OCI-LY3 (cell line): ENCODE measurements at regions not wholly inside any gene's neighbourhood (a gene's known extent, or its start where the extent isn't known, plus 50 kb on each side); places are given as distances from the start of the nearest gene placed in this dataset.

Experiments
- H2AFZ ChIP-seq: fragments of 200-600, 300-600 bp; shearing (Covaris generic); 2 replicates; pipeline ENCODE4 v1.6.0; 2014; ENCODE audit warnings: antibody characterized with exemption, low read depth, low read length
- H3K27ac ChIP-seq: fragments of 200-600, 300-600 bp; sonication (generic); 2 replicates; pipeline ENCODE4 v1.5.1; 2014; ENCODE audit warnings: mild to moderate bottlenecking, low read length, moderate library complexity, mixed read lengths
- H3K27me3 ChIP-seq: fragments of 200-600, 300-600 bp; sonication (generic); 2 replicates; pipeline ENCODE4 v1.6.1; 2014; ENCODE audit warnings: low read depth, low read length, mixed read lengths
- H3K36me3 ChIP-seq: fragments of 200-600, 300-600 bp; sonication (generic); replicated peaks from 2 replicates; pipeline ENCODE3; 2014; ENCODE audit warnings: low read depth, low read length, mixed read lengths
- H3K4me1 ChIP-seq: fragments of 300-600, 200-600 bp; sonication (generic); 2 replicates; pipeline ENCODE4 v1.6.1; 2014; ENCODE audit warnings: low read length, mixed read lengths
- H3K4me2 ChIP-seq: fragments of 200-600, 300-600 bp; sonication (generic); 2 replicates; pipeline ENCODE4 v1.6.1; 2014; ENCODE audit warnings: low read length, mixed read lengths
- H3K4me3 ChIP-seq: fragments of 300-600, 200-600 bp; sonication (generic); 2 replicates; pipeline ENCODE4 v1.5.1; 2014; ENCODE audit warnings: antibody characterized with exemption, mild to moderate bottlenecking, low read length, moderate library complexity
- H3K79me2 ChIP-seq: fragments of 300-600, 200-600 bp; shearing (Covaris generic); 2 replicates; pipeline ENCODE4 v1.6.1; 2014; ENCODE audit warnings: mild to moderate bottlenecking, low read length, mixed read lengths
- H3K9ac ChIP-seq: fragments of 300-600, 200-600 bp; shearing (Covaris generic); 2 replicates; pipeline ENCODE4 v1.6.0; 2014; ENCODE audit warnings: mild to moderate bottlenecking, low read length, moderate library complexity
- H3K9me3 ChIP-seq: fragments of 200-600, 300-600 bp; shearing (Covaris generic); 2 replicates; pipeline ENCODE4 v1.6.1; 2014; ENCODE audit warnings: low read length, mixed read lengths; ENCODE audit not compliant: insufficient read depth
- H4K20me1 ChIP-seq: fragments of 200-600, 300-600 bp; sonication (generic); 2 replicates; pipeline ENCODE4 v1.6.1; 2016; ENCODE audit warnings: low read length, mixed read lengths; ENCODE audit not compliant: insufficient read depth
- CTCF ChIP-seq: fragments of 200-600, 300-600 bp; sonication (generic); IDR thresholded peaks from 2 replicates; pipeline ENCODE4 v1.5.1; 2014; ENCODE audit warnings: antibody characterized with exemption, low read length, low read depth
- EZH2phosphoT487 ChIP-seq: fragments of 200-600 bp; shearing (Covaris generic); IDR thresholded peaks from 2 replicates; pipeline ENCODE4 v1.6.1; 2018; ENCODE audit warnings: antibody characterized with exemption, mixed run types, low read depth

DNA sequence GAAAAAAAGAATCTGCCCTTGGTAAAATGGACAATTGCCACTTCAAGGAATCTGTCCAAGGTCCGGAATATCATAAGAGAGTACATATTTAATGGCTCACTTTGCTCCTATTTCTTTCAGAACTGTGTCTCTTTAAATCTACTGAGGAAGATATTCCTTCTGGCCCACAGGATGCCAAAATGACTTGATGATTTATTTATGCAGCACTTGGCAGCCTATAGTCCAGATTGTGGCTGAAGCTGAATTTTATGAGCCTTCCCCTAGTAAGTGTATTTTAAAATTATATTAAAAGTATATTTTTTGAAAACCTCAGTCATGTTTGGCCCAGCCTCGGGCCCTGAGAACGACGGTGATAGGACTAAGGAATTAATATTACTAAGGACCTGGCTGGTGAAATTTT, 465.1 kb upstream of the HNRNPA3 start:
- Histone ChIP-seq H3K4me2 (no peak overlapping the region), H3K4me1 (peaks cover 10% of the 10 kb centered on the region), H3K79me2 (no peaks in the 10 kb centered on the region), H3K9ac (no peak overlapping the region), H3K27me3 (no peaks in the 10 kb centered on the region), H3K36me3 (no peaks in the 10 kb centered on the region), H3K27ac (no peak overlapping the region), H2AFZ (no peak overlapping the region), H4K20me1 (no peaks in the 10 kb centered on the region), H3K4me3 (no peak overlapping the region), H3K9me3 (no peaks in the 10 kb centered on the region)
- TF ChIP-seq EZH2phosphoT487 (no peak), CTCF (no peak)

DNA sequence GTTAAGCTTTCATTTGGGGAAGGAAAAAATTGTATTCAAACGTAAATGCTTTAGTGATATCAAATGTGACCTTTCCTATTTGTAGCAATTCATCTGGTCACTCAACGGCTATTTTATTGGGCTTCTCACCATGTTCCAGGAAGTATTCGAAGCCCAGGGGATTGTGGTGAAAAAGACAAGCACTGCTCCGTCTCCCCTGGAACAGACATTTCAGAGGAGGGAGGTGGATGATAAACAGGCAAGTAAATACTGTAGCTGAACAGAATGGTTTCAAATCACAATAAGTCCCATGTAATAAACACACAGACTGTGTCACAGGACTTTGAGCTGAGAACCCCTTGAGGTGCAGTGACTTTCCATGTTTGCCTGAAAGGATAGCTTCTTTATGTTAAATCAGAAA, 464.7 kb upstream of the HNRNPA3 start:
- TF ChIP-seq EZH2phosphoT487, result no peak
- TF ChIP-seq CTCF, result no peak
- no peaks in the 10 kb centered on the region for H4K20me1 ChIP-seq
- H3K9me3 ChIP-seq, result no peaks in the 10 kb centered on the region

GRCh38 chr2:176748662-176749061, 463.9 kb upstream of the HNRNPA3 start:
- TF ChIP-seq CTCF, result no peak
- no peak for TF ChIP-seq EZH2phosphoT487

More for the DNA sequence above, 464.7 kb upstream of the HNRNPA3 start:
- Histone ChIP-seq H3K79me2 (no peaks in the 10 kb centered on the region), H3K4me3 (no peak overlapping the region), H3K27ac (no peak overlapping the region), H2AFZ (no peak overlapping the region), H3K9ac (no peak overlapping the region), H3K4me2 (no peak overlapping the region), H3K36me3 (no peaks in the 10 kb centered on the region), H3K4me1 (peaks cover 10% of the 10 kb centered on the region), H3K27me3 (no peaks in the 10 kb centered on the region)

GRCh38 chr2:176751314-176752227, 461.0 kb upstream of the HNRNPA3 start:
- Histone ChIP-seq H3K4me1 (no peaks in the 10 kb centered on the region), H3K4me2 (no peak overlapping the region), H3K27me3 (no peaks in the 10 kb centered on the region), H3K9me3 (no peaks in the 10 kb centered on the region), H3K4me3 (no peak overlapping the region), H3K27ac (no peak overlapping the region), H4K20me1 (no peaks in the 10 kb centered on the region), H3K9ac (no peak overlapping the region), H3K36me3 (no peaks in the 10 kb centered on the region), H2AFZ (no peak overlapping the region), H3K79me2 (no peaks in the 10 kb centered on the region)
- TF ChIP-seq CTCF (no peak), EZH2phosphoT487 (no peak)

More at GRCh38 chr2:176748662-176749061, 463.9 kb upstream of the HNRNPA3 start:
- Histone ChIP-seq H3K4me3 (no peak overlapping the region), H3K27ac (no peak overlapping the region), H4K20me1 (no peaks in the 10 kb centered on the region), H3K27me3 (no peaks in the 10 kb centered on the region), H2AFZ (no peak overlapping the region), H3K4me1 (peaks cover 10% of the 10 kb centered on the region), H3K36me3 (no peaks in the 10 kb centered on the region), H3K9ac (no peak overlapping the region), H3K9me3 (no peaks in the 10 kb centered on the region), H3K4me2 (no peak overlapping the region), H3K79me2 (no peaks in the 10 kb centered on the region)
